Activated B cell treated with CpG ODN at 0.5 μM for 24 hours (primary cell): ENCODE measurements at regions not wholly inside any gene's neighbourhood (a gene's known extent, or its start where the extent isn't known, plus 50 kb on each side); places are given as distances from the start of the nearest gene placed in this dataset.

Source experiments
- ATAC-seq: fragments of 200-7000 bp; cut with Tn5 transposase; one replicate; pipeline ENCODE4 v1.10.0; 2021; ENCODE audit warnings: low read depth, mild to moderate bottlenecking, moderate library complexity
- CTCF ChIA-PET: fragments of 350-600 bp; sonication (Branson Sonifier 250); formaldehyde crosslinking; loops from one replicate; lab custom pipeline; 2021; ENCODE audit warnings: antibody characterized with exemption; lab: Charles Lee
- POLR2A ChIA-PET: fragments of 350-600 bp; sonication (Branson Sonifier 250); formaldehyde crosslinking; loops from one replicate; lab custom pipeline; 2021; ENCODE audit warnings: antibody characterized with exemption; lab: Charles Lee
- DNase-seq: peaks from one replicate; pipeline ENCODE4 v3.0.0; 2022
- H3K27ac Mint-ChIP-seq: one replicate; pipeline ENCODE4 v1.8.0; 2020; ENCODE audit warnings: mixed read lengths
- H3K27me3 Mint-ChIP-seq: one replicate; pipeline ENCODE4 v1.8.0; 2021; ENCODE audit warnings: mixed read lengths
- H3K36me3 Mint-ChIP-seq: one replicate; pipeline ENCODE4 v1.8.0; 2021; ENCODE audit warnings: low read depth, mixed read lengths
- H3K4me1 Mint-ChIP-seq: one replicate; pipeline ENCODE4 v1.8.0; 2021; ENCODE audit warnings: mixed read lengths
- H3K4me3 Mint-ChIP-seq: one replicate; pipeline ENCODE4 v1.8.0; 2020; ENCODE audit warnings: mild to moderate bottlenecking, mixed read lengths
- H3K9me3 Mint-ChIP-seq: one replicate; pipeline ENCODE4 v1.8.0; 2020; ENCODE audit warnings: mixed read lengths
- CTCF ChIP-seq: fragments of 200-600 bp; IDR thresholded peaks from one replicate; pipeline ENCODE4 v1.8.0; 2022; ENCODE audit warnings: antibody characterized with exemption, mild to moderate bottlenecking
- intact Hi-C: fragments of 100-400 bp; cut with micrococcal nuclease; formaldehyde crosslinking; loops from one replicate; pipeline ENCODE4 v1.15.1; 2024

DNA sequence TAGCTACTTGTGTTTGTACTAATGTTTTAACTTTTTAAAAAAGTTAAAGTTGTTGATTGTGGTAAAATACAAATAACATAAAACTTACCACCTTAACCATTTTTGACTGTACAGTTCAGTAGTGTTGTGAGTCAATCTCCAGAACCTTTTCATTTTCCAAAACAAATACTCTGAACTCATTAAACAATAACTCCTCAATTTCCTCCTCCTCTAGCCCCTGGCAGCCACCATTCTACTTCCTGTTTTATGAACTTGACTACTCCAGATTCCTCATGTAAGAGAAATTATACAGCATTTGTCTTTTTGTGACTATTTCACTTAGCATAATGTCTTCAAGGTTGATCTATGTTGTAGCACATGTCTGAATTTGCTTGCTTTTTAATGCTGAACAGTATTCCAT is 299.1 kb upstream of the AMIGO2 start:
- H3K36me3 Mint-ChIP-seq = no peaks in the 10 kb centered on the region
- H3K4me3 Mint-ChIP-seq = no peak overlapping the region
- POLR2A ChIA-PET = interaction anchor here (0.6 kb wide), 1 partner anchor 60 kb away, joined by 3 read pairs; no protein-coding TSS in a partner anchor
- CTCF ChIA-PET = no interaction called here
- H3K9me3 Mint-ChIP-seq = peaks cover 4% of the 10 kb centered on the region
- H3K27me3 Mint-ChIP-seq = no peaks in the 10 kb centered on the region
- peaks cover 46% of the 10 kb centered on the region for H3K4me1 Mint-ChIP-seq
- TF ChIP-seq CTCF = no peak
- intact Hi-C loops = no loop called here
- ATAC-seq = no peak
- DNase-seq = no peak
- H3K27ac Mint-ChIP-seq = peak overlapping the region; percentile 80

DNA sequence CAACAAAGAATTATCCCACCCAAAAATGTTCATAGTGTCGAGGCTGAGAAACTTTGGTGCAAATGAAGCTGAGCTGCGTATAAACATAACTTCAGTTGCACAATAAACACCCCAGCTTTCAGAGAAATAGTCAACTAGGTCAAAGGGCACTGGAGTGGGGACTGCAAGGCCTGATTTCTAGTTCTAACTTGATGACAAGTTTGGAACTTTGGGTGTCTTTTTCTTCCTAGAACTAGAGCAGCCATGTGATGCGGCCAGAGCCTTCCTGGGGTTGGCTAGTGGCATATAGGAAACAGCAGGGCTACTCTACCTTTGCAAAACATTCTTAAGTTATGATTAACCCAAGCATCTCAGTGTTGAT is 298.4 kb upstream of the AMIGO2 start:
- intact Hi-C loops = no loop called here
- Mint-ChIP-seq H3K27ac (peak overlapping the region; percentile 46), H3K4me1 (peaks cover 39% of the 10 kb centered on the region), H3K27me3 (no peaks in the 10 kb centered on the region), H3K36me3 (no peaks in the 10 kb centered on the region), H3K4me3 (no peak overlapping the region), H3K9me3 (peaks cover 4% of the 10 kb centered on the region)
- ChIA-PET CTCF (no interaction called here), POLR2A (interaction anchor here (0.6 kb wide), 2 partner anchors 59 to 443 kb away, joined by 3 to 9 read pairs; no protein-coding TSS in a partner anchor)
- DNase-seq = no peak
- TF ChIP-seq CTCF = no peak
- ATAC-seq = no peak

DNA sequence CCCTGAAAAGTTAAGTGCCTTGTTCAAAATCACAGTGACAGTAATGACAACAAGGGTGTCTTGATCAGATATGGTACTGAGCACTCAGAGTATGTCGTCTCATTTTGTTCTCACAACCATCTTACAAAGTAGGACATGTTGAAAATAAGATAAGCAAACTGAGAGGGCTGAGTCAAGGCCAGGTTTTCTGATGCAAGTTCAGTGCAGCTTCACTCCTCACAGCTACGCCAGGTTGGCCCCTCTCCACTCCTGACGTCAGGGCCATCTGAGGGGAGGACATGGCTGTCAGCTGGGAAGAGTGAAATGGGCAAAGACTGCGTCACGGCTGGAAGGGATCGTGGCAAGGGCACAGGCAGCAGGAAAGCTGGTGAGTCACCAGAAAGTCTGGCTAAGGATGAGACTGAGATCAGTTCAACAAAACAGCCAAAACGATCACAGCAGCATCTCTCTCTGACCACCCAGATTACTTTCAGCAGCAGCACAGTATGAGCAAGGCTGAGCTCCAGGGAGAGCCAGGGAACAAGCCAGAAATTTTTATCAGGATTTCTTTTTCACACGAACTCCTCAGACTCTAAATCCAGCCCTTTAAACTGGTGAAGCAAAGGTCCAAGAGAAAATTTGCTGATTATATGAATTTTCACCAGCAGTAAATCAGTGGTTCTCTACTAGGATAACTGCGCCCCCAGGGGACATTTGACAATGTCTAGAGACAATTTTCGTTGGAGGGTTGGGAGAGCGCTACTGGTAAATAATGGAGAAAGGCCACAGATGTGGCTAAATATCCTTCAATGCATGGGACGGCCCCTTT is 297.9 kb upstream of the AMIGO2 start:
- H3K9me3 Mint-ChIP-seq = peaks cover 4% of the 10 kb centered on the region
- ChIA-PET CTCF (no interaction called here), POLR2A (interaction anchor here (0.6 kb wide), 1 partner anchor 444 kb away, joined by 9 read pairs; no protein-coding TSS in a partner anchor)
- ATAC-seq (no peak), DNase-seq (no peak)
- TF ChIP-seq CTCF = no peak
- H3K36me3 Mint-ChIP-seq = peaks cover 2% of the 10 kb centered on the region
- peak overlapping the region; percentile 46 for H3K27ac Mint-ChIP-seq
- intact Hi-C loops = no loop called here
- H3K4me1 Mint-ChIP-seq = peaks cover 34% of the 10 kb centered on the region
- H3K4me3 Mint-ChIP-seq = no peak overlapping the region
- no peaks in the 10 kb centered on the region for H3K27me3 Mint-ChIP-seq

DNA sequence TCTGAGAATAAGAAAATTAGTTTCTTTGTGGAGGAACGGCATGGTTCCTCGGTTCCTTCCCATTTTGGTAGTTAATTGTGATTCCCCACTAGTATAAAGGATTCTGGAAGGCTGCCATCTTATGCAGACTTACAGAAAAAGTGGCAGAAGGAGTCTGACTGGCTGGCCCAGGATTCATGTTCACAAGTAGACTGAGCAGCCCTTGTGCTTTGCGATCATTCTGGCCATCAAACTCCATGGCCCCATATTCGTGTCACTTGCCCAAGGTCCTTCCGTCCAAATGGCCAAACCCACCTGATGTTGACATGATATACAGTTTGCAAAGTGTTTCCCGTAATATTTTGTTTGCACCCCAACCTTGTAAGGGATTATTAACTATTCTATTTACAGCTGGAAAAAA is 297.2 kb upstream of the AMIGO2 start:
- TF ChIP-seq CTCF = no peak
- CTCF ChIA-PET = interaction anchor here (0.6 kb wide), 1 partner anchor 19 kb away, joined by 5 read pairs; no protein-coding TSS in a partner anchor
- Mint-ChIP-seq H3K4me3 (no peak overlapping the region), H3K4me1 (peaks cover 27% of the 10 kb centered on the region), H3K27ac (no peak overlapping the region), H3K9me3 (peaks cover 4% of the 10 kb centered on the region), H3K27me3 (no peaks in the 10 kb centered on the region), H3K36me3 (peaks cover 5% of the 10 kb centered on the region)
- intact Hi-C loops = no loop called here
- no peak for ATAC-seq
- DNase-seq = no peak
- POLR2A ChIA-PET = interaction anchor here (0.6 kb wide), 1 partner anchor 1098 kb away, joined by 7 read pairs; no protein-coding TSS in a partner anchor

DNA sequence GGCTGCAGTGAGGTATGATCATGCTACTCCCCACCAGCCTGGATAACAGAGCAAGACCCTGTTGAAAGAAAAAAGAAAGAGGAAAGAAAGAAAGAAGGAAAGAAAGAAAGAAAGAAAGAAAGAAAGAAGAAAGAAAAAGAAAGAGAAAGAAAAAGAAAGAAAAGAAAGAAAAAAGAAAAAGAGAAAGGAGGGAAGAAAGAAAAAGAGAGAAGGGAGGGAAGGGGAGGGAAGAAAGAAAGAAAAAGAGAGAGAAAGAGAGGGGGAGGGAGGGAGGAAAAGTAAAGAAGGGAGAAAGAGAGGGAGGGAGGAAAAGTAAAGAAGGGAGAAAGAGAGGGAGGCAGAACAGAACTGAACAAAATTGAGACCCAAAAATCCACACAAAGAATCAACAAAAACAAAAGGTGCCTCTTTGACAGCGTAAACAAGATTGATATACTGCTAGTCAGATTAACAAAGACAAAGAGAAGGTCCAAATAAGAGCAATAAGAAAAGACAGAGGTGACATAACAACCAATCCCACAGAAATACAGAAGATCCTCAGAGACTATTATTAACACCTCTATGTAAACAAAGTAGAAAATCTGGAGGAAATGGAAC is 293.9 kb upstream of the AMIGO2 start:
- ChIA-PET CTCF (no interaction called here), POLR2A (no interaction called here)
- intact Hi-C loops = no loop called here
- H3K27ac Mint-ChIP-seq = no peak overlapping the region
- ATAC-seq (no peak), DNase-seq (no peak)
- no peak for TF ChIP-seq CTCF
- H3K36me3 Mint-ChIP-seq = peaks cover 10% of the 10 kb centered on the region
- peaks cover 2% of the 10 kb centered on the region for H3K9me3 Mint-ChIP-seq
- no peaks in the 10 kb centered on the region for H3K27me3 Mint-ChIP-seq
- no peak overlapping the region for H3K4me3 Mint-ChIP-seq
- peaks cover 8% of the 10 kb centered on the region for H3K4me1 Mint-ChIP-seq
